HepG2 (cell line): ENCODE measurements at regions not wholly inside any gene's neighbourhood (a gene's known extent, or its start where the extent isn't known, plus 50 kb on each side); places are given as distances from the start of the nearest gene placed in this dataset.

Experiments used
- BRD4 ChIP-seq: sonication (generic); formaldehyde crosslinking; IDR thresholded peaks from 2 replicates; pipeline ENCODE4 v1.4.0; 2020; ENCODE audit warnings: missing genetic modification reagents
- KLF16 ChIP-seq, 2 experiments: sonication (generic) in 1 of 2; formaldehyde crosslinking in 1 of 2; IDR thresholded peaks; 2 replicates each; pipeline versions ENCODE4 v1.6.1 to v1.8.0; 2016 to 2023; ENCODE audit warnings: missing genetic modification reagents in 2 of 2, missing compliant biosample characterization in 1 of 2
- ZNF878 ChIP-seq: sonication (generic); formaldehyde crosslinking; IDR thresholded peaks from 2 replicates; pipeline ENCODE4 v1.8.1; 2023; ENCODE audit warnings: mild to moderate bottlenecking, missing genetic modification reagents, moderate library complexity

DNA sequence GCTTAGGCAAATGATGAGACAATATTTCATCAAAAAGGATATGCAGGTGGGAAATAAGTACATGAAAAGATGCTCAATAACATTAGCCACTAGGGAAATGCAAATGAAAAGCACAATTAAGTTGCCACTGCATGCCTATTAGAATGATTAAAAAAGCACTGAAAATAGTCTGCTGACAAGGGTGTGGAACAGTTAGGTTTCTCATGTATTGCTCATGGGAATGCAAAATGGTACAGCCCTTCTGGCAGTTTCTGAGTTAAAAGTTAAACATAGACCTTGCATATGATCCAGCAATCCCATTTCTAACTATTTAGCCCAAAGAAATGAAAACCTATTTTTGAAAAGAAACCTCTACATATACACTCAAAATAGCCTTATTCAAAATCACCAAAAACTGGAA is 393.0 kb downstream of the BMP4 start:
- TF ChIP-seq BRD4 (CRISPR knock-in tag) (no peak), ZNF878 (CRISPR knock-in tag) (no peak), KLF16 (CRISPR knock-in tag; IDR thresholded peaks at IDR 0.05) (no peak)
